ENCODE measurements at regions not wholly inside any gene's neighbourhood (a gene's known extent, or its start where the extent isn't known, plus 50 kb on each side); places are given as distances from the start of the nearest gene placed in this dataset.

GRCh38 chr7:25614415-25614814 is 386.1 kb upstream of the NPVF start:
- H3K27ac ChIP-seq = peak overlapping the region in 1 of 21 experiments; percentile 18

GRCh38 chr7:25615003-25615402 is 386.7 kb upstream of the NPVF start:
- peak overlapping the region in 1 of 21 experiments; percentile 18 for H3K27ac ChIP-seq
- H3K4me3 ChIP-seq = no peak overlapping the region

More at GRCh38 chr7:25614415-25614814, 386.1 kb upstream of the NPVF start:
- no peak overlapping the region for H3K4me3 ChIP-seq

- Histone ChIP-seq H3K4me3 (no peak overlapping the region), H3K27ac (no peak overlapping the region)
These were observed 387.3 kb upstream of the NPVF start for GRCh38 chr7:25615593-25615992.

- Histone ChIP-seq H3K4me3 (no peak overlapping the region), H3K27ac (no peak overlapping the region)
These were observed 388.9 kb upstream of the NPVF start for GRCh38 chr7:25617214-25617613.

GRCh38 chr7:25617673-25618072 is 389.4 kb upstream of the NPVF start:
- Histone ChIP-seq H3K27ac (no peak overlapping the region), H3K4me3 (no peak overlapping the region)

- H3K27ac ChIP-seq = no peak overlapping the region
- H3K4me3 ChIP-seq = no peak overlapping the region
These were observed 391.1 kb upstream of the NPVF start for GRCh38 chr7:25619381-25619780.

- H3K27ac ChIP-seq = peak overlapping the region in 6 of 21 experiments; percentile 11 to 68 (median 34)
- H3K4me3 ChIP-seq = no peak overlapping the region
These were observed 391.9 kb upstream of the NPVF start for GRCh38 chr7:25619963-25620799.

- Histone ChIP-seq H3K4me3 (no peak overlapping the region), H3K27ac (no peak overlapping the region)
These were observed 393.7 kb upstream of the NPVF start for GRCh38 chr7:25621993-25622392.

GRCh38 chr7:25622695-25623094 is 394.4 kb upstream of the NPVF start:
- Histone ChIP-seq H3K4me3 (no peak overlapping the region), H3K27ac (no peak overlapping the region)

- Histone ChIP-seq H3K27ac (no peak overlapping the region), H3K4me3 (no peak overlapping the region)
These were observed 395.8 kb upstream of the NPVF start for GRCh38 chr7:25624051-25624450.

- no peak overlapping the region for H3K4me3 ChIP-seq
- peak overlapping the region in 4 of 21 experiments; percentile 2 to 34 (median 14) for H3K27ac ChIP-seq
These were observed 396.5 kb upstream of the NPVF start for GRCh38 chr7:25624833-25625232.

- Histone ChIP-seq H3K27ac (peak overlapping the region in 5 of 21 experiments; percentile 2 to 43 (median 14)), H3K4me3 (no peak overlapping the region)
These were observed 397.2 kb upstream of the NPVF start for GRCh38 chr7:25625306-25625992.

- Histone ChIP-seq H3K27ac (no peak overlapping the region), H3K4me3 (no peak overlapping the region)
These were observed 398.3 kb upstream of the NPVF start for GRCh38 chr7:25626451-25627131.

GRCh38 chr7:25628446-25628845 is 400.2 kb upstream of the NPVF start:
- H3K27ac ChIP-seq = no peak overlapping the region
- no peak overlapping the region for H3K4me3 ChIP-seq

GRCh38 chr7:25632616-25633015 is 404.3 kb upstream of the NPVF start:
- no peak overlapping the region for H3K27ac ChIP-seq

GRCh38 chr7:25633426-25634036 is 405.2 kb upstream of the NPVF start:
- no peak overlapping the region for H3K27ac ChIP-seq

More at GRCh38 chr7:25632616-25633015, 404.3 kb upstream of the NPVF start:
- H3K4me3 ChIP-seq = no peak overlapping the region

GRCh38 chr7:25636168-25636567 is 407.9 kb upstream of the NPVF start:
- H3K4me3 ChIP-seq = no peak overlapping the region
- H3K27ac ChIP-seq = no peak overlapping the region

More at GRCh38 chr7:25633426-25634036, 405.2 kb upstream of the NPVF start:
- H3K4me3 ChIP-seq = no peak overlapping the region

GRCh38 chr7:25636871-25637283 is 408.6 kb upstream of the NPVF start:
- no peak overlapping the region for H3K27ac ChIP-seq
- no peak overlapping the region for H3K4me3 ChIP-seq

GRCh38 chr7:25638068-25638467 is 409.8 kb upstream of the NPVF start:
- Histone ChIP-seq H3K4me3 (no peak overlapping the region), H3K27ac (no peak overlapping the region)
